RCC 7860 (cell line): ENCODE measurements at regions not wholly inside any gene's neighbourhood (a gene's known extent, or its start where the extent isn't known, plus 50 kb on each side); places are given as distances from the start of the nearest gene placed in this dataset.
"Not testable (repeated sequence)": the region's sequence is repeated elsewhere in the genome, so short reads cannot be mapped to it uniquely, and the experiment has no call there.

Experiments used
- DNase-seq: peaks from one replicate; pipeline ENCODE4 v3.0.0-alpha.2; 2015; ENCODE audit warnings: low spot score
- FAIRE-seq: peaks from 2 replicates; lab custom pipeline; 2012; peaks lifted over from hg19 to GRCh38; lab: Jason Lieb, UNC

GRCh38 chrX:124679199-124679598, 332.8 kb downstream of the SH2D1A start:
- DNase-seq (no peak), FAIRE-seq (no peak)

- no peak for DNase-seq
- FAIRE-seq: no peak
Observed at GRCh38 chrX:124680287-124680686, 333.9 kb downstream of the SH2D1A start.

- DNase-seq: no peak
- FAIRE-seq: no peak
Observed at GRCh38 chrX:124690495-124690894, 344.1 kb downstream of the SH2D1A start.

- FAIRE-seq (no peak), DNase-seq (no peak)
Observed at GRCh38 chrX:124699876-124700275, 353.5 kb downstream of the SH2D1A start.

- DNase-seq (no peak), FAIRE-seq (no peak)
Observed at GRCh38 chrX:124717537-124717936, 371.2 kb downstream of the SH2D1A start.

GRCh38 chrX:124719060-124719459, 372.7 kb downstream of the SH2D1A start:
- DNase-seq (no peak), FAIRE-seq (no peak)

GRCh38 chrX:124720532-124720931, 374.2 kb downstream of the SH2D1A start:
- DNase-seq: no peak
- FAIRE-seq: no peak

- FAIRE-seq (no peak), DNase-seq (no peak)
Observed at GRCh38 chrX:124725502-124725901, 379.1 kb downstream of the SH2D1A start.

- FAIRE-seq (no peak), DNase-seq (no peak)
Observed at GRCh38 chrX:124726292-124726691, 379.9 kb downstream of the SH2D1A start.

- FAIRE-seq (no peak), DNase-seq (no peak)
Observed at GRCh38 chrX:124726881-124727280, 380.5 kb downstream of the SH2D1A start.

- DNase-seq (no peak), FAIRE-seq (no peak)
Observed at GRCh38 chrX:124736553-124737270, 390.3 kb downstream of the SH2D1A start.

GRCh38 chrX:124737771-124738170, 391.4 kb downstream of the SH2D1A start:
- DNase-seq (no peak), FAIRE-seq (no peak)

GRCh38 chrX:124747295-124747694, 400.9 kb downstream of the SH2D1A start:
- DNase-seq: no peak
- FAIRE-seq: no peak

- FAIRE-seq (no peak), DNase-seq (no peak)
Observed at GRCh38 chrX:124764354-124764753, 418.0 kb downstream of the SH2D1A start.

GRCh38 chrX:124769166-124769565, 422.8 kb downstream of the SH2D1A start:
- FAIRE-seq (no peak), DNase-seq (no peak)

- DNase-seq (no peak), FAIRE-seq (no peak)
Observed at GRCh38 chrX:124771292-124771691, 424.9 kb downstream of the SH2D1A start.

- not testable (repeated sequence) for FAIRE-seq, DNase-seq
Observed at GRCh38 chrX:124788253-124788652, 441.9 kb downstream of the SH2D1A start.

- not testable (repeated sequence) for DNase-seq, FAIRE-seq
Observed at GRCh38 chrX:124789874-124790273, 443.5 kb downstream of the SH2D1A start.

- FAIRE-seq (no peak), DNase-seq (no peak)
Observed at GRCh38 chrX:124791492-124792095, 445.2 kb downstream of the SH2D1A start.

- no peak for DNase-seq
- FAIRE-seq: no peak
Observed at GRCh38 chrX:124796989-124797388, 450.6 kb downstream of the SH2D1A start.

- DNase-seq: no peak
- no peak for FAIRE-seq
Observed at GRCh38 chrX:124804962-124805361, 458.6 kb downstream of the SH2D1A start.

- FAIRE-seq (no peak), DNase-seq (no peak)
Observed at GRCh38 chrX:124805486-124805885, 459.1 kb downstream of the SH2D1A start.

GRCh38 chrX:124814106-124814505, 467.7 kb downstream of the SH2D1A start:
- DNase-seq (no peak), FAIRE-seq (no peak)
